ENCODE measurements at regions not wholly inside any gene's neighbourhood (a gene's known extent, or its start where the extent isn't known, plus 50 kb on each side); places are given as distances from the start of the nearest gene placed in this dataset.

DNA sequence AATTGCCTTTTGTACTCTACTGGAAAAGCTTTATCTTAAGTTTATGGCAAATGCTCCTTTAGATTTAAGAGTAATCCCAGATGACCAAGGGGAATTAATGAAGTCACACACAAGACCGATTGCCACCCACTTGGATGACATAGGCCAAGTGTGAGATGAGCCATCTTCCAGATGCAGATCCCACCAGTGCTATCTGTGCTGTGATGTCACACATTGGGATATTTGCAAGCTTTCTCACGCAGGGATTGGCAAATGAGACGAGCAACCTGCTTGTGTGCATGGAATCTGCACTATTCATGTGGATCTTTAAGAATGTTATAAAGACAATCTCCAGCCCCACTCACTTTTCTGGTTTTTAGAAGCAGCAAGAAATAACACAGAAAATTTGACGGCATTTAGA is 602.1 kb upstream of the TMEM132C start:
- TF ChIP-seq, protein P1, sequence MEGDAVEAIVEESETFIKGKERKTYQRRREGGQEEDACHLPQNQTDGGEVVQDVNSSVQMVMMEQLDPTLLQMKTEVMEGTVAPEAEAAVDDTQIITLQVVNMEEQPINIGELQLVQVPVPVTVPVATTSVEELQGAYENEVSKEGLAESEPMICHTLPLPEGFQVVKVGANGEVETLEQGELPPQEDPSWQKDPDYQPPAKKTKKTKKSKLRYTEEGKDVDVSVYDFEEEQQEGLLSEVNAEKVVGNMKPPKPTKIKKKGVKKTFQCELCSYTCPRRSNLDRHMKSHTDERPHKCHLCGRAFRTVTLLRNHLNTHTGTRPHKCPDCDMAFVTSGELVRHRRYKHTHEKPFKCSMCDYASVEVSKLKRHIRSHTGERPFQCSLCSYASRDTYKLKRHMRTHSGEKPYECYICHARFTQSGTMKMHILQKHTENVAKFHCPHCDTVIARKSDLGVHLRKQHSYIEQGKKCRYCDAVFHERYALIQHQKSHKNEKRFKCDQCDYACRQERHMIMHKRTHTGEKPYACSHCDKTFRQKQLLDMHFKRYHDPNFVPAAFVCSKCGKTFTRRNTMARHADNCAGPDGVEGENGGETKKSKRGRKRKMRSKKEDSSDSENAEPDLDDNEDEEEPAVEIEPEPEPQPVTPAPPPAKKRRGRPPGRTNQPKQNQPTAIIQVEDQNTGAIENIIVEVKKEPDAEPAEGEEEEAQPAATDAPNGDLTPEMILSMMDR (conservative IDR thresholded peaks at IDR 0.05): no peak
- no peak for TF ChIP-seq EZH2 (IDR thresholded peaks at IDR 0.05; ENCODE audit: low read depth)
